ENCODE measurements at regions not wholly inside any gene's neighbourhood (a gene's known extent, or its start where the extent isn't known, plus 50 kb on each side); places are given as distances from the start of the nearest gene placed in this dataset.

DNA sequence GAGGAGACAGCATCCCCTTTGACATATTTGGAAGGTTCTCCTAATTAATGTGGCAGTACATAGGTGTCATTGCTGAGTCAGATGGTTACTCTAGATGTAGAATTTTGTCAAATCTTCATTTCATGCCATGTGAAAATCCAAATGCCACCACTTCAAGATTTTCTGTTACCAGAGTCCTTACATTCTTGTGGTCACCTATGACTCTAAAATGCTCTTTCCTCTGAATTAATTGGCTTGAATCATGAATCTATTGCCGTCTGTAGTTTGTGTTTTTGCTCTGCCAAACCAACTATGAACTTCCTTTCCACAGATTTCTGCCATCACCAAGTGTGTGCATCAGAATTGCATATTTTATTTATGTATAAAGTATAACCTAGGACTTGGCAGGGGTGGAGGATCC lies 269.4 kb upstream of the ZPLD1 start:
- POLR2A ChIA-PET: no interaction called here
- Histone ChIP-seq H3K4me3 (ENCODE audit: low read depth, low read length) (no peak overlapping the region), H3K4me1 (ENCODE audit: control insufficient read depth, insufficient read depth, low read length) (peaks cover 10% of the 10 kb centered on the region), H3K27ac (ENCODE audit: extremely low read depth, low read depth, low read length) (no peak overlapping the region), H3K36me3 (ENCODE audit: control insufficient read depth in 2 of 2, insufficient read depth in 1 of 2, low read length in 2 of 2) (no peaks in the 10 kb centered on the region), H3K9me3 (ENCODE audit: control insufficient read depth, insufficient read depth, low read depth, low read length) (no peaks in the 10 kb centered on the region)
- CTCF ChIA-PET: interaction anchor here (0.7 to 1.0 kb wide), 2 partner anchors 10 to 22 kb away, joined by 3 to 6 read pairs; no protein-coding TSS in a partner anchor
- TF ChIP-seq ZSCAN23 (tag by site-specific recombination; IDR thresholded peaks at IDR 0.05): no peak
- TF ChIP-seq ZSCAN30 (tag by site-specific recombination; IDR thresholded peaks at IDR 0.05): no peak
- TF ChIP-seq ZNF140 (tag by site-specific recombination; IDR thresholded peaks at IDR 0.05): no peak
- no peak for TF ChIP-seq ZEB2 (tag by site-specific recombination; IDR thresholded peaks at IDR 0.05)
- TF ChIP-seq, protein P1, sequence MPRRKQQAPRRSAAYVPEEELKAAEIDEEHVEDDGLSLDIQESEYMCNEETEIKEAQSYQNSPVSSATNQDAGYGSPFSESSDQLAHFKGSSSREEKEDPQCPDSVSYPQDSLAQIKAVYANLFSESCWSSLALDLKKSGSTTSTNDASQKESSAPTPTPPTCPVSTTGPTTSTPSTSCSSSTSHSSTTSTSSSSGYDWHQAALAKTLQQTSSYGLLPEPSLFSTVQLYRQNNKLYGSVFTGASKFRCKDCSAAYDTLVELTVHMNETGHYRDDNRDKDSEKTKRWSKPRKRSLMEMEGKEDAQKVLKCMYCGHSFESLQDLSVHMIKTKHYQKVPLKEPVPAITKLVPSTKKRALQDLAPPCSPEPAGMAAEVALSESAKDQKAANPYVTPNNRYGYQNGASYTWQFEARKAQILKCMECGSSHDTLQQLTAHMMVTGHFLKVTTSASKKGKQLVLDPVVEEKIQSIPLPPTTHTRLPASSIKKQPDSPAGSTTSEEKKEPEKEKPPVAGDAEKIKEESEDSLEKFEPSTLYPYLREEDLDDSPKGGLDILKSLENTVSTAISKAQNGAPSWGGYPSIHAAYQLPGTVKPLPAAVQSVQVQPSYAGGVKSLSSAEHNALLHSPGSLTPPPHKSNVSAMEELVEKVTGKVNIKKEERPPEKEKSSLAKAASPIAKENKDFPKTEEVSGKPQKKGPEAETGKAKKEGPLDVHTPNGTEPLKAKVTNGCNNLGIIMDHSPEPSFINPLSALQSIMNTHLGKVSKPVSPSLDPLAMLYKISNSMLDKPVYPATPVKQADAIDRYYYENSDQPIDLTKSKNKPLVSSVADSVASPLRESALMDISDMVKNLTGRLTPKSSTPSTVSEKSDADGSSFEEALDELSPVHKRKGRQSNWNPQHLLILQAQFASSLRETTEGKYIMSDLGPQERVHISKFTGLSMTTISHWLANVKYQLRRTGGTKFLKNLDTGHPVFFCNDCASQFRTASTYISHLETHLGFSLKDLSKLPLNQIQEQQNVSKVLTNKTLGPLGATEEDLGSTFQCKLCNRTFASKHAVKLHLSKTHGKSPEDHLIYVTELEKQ (tag by site-specific recombination; IDR thresholded peaks at IDR 0.05; ENCODE audit: borderline replicate concordance): no peak

DNA sequence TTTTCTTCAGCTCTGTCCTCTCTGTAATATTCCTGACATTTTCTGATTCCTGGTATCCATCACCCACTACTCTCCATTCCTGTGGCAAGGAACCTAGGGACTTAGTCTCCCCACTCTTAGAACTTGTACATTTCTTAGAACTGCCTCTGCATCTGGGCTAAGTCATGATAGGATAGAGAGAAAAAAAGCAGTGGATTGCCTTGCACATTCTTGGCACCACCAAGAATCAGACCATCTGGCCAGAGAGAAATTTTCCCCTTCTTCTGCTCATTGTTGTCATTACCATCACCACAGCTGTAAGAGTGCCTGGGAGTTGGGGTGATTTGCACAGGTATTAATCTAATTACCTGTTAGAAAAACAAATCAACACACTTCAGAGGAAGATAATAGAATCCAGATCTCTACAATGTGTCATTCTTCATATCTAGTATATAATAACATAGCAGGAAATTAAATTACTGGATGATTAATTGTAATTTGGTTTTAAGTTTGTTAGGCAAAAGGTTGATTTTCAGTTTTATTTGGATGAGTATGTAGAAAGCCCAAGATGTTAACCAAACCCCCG lies 264.8 kb upstream of the ZPLD1 start:
- ChIA-PET POLR2A (no interaction called here), CTCF (no interaction called here)
- H3K9me3 ChIP-seq (ENCODE audit: control insufficient read depth, insufficient read depth, low read depth, low read length): no peaks in the 10 kb centered on the region
- H3K36me3 ChIP-seq (ENCODE audit: control insufficient read depth in 2 of 2, insufficient read depth in 1 of 2, low read length in 2 of 2): no peaks in the 10 kb centered on the region
- TF ChIP-seq ZNF843 (tag by site-specific recombination; IDR thresholded peaks at IDR 0.05) (no peak), ZNF416 (tag by site-specific recombination; IDR thresholded peaks at IDR 0.05) (no peak), ZNF571 (tag by site-specific recombination; IDR thresholded peaks at IDR 0.05) (no peak), YY2 (tag by site-specific recombination; IDR thresholded peaks at IDR 0.05) (no peak), ZNF433 (tag by site-specific recombination; IDR thresholded peaks at IDR 0.05; ENCODE audit: low read depth) (no peak), ZNF785 (tag by site-specific recombination; IDR thresholded peaks at IDR 0.05) (no peak), ZNF202 (tag by site-specific recombination; IDR thresholded peaks at IDR 0.05; ENCODE audit: borderline replicate concordance) (no peak), ZNF596 (tag by site-specific recombination; IDR thresholded peaks at IDR 0.05) (no peak), KLF10 (tag by site-specific recombination; IDR thresholded peaks at IDR 0.05) (no peak), ZNF549 (tag by site-specific recombination; IDR thresholded peaks at IDR 0.05) (no peak)
- TF ChIP-seq, protein P2, sequence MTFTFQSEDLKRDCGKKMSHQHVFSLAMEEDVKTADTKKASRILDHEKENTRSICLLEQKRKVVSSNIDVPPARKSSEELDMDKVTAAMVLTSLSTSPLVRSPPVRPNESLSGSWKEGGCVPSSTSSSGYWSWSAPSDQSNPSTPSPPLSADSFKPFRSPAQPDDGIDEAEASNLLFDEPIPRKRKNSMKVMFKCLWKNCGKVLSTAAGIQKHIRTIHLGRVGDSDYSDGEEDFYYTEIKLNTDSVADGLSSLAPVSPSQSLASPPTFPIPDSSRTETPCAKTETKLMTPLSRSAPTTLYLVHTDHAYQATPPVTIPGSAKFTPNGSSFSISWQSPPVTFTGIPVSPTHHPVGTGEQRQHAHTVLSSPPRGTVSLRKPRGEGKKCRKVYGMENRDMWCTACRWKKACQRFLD (tag by site-specific recombination; IDR thresholded peaks at IDR 0.05): no peak
- H3K27ac ChIP-seq (ENCODE audit: extremely low read depth, low read depth, low read length): no peak overlapping the region
- no peak overlapping the region for H3K4me3 ChIP-seq (ENCODE audit: low read depth, low read length)
- peaks cover 2% of the 10 kb centered on the region; the same call in 1 of the 2 replicates for H3K4me1 ChIP-seq (ENCODE audit: control insufficient read depth, insufficient read depth, low read length)

DNA sequence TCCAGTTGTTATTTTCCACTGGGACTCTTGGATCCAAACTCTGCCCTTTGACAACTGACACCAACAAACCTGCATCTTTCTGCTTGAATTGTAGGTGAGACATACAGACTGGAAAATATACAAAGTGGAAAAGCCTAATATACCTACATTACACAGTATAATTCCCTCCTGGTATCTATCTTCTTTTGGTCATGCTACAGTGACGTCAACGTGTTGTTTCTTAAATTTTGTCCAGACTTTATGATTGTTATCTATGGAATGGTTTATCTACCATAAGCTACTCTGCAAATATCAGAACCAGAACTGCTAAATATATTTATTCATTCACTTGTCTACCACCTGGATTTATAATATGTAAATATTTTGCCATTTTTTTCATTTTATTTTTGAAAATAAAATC lies 264.3 kb upstream of the ZPLD1 start:
- no peaks in the 10 kb centered on the region for H3K9me3 ChIP-seq (ENCODE audit: control insufficient read depth, insufficient read depth, low read depth, low read length)
- no peak overlapping the region for H3K4me3 ChIP-seq (ENCODE audit: low read depth, low read length)
- CTCF ChIA-PET: interaction anchor here (0.8 kb wide), 1 partner anchor 368 kb away, joined by 4 read pairs; no protein-coding TSS in a partner anchor
- no peak overlapping the region for H3K27ac ChIP-seq (ENCODE audit: extremely low read depth, low read depth, low read length)
- H3K36me3 ChIP-seq (ENCODE audit: control insufficient read depth in 2 of 2, insufficient read depth in 1 of 2, low read length in 2 of 2): no peaks in the 10 kb centered on the region
- H3K4me1 ChIP-seq (ENCODE audit: control insufficient read depth, insufficient read depth, low read length): peaks cover 2% of the 10 kb centered on the region; the same call in 1 of the 2 replicates
- POLR2A ChIA-PET: no interaction called here
- no peak for TF ChIP-seq ZNF670 (tag by site-specific recombination; IDR thresholded peaks at IDR 0.05; ENCODE audit: low read depth)
- no peak for TF ChIP-seq ZNF544 (tag by site-specific recombination; IDR thresholded peaks at IDR 0.05)
- no peak for TF ChIP-seq SP7 (tag by site-specific recombination; IDR thresholded peaks at IDR 0.05)
- no peak for TF ChIP-seq RBAK (tag by site-specific recombination; IDR thresholded peaks at IDR 0.05)
- TF ChIP-seq, protein P3, sequence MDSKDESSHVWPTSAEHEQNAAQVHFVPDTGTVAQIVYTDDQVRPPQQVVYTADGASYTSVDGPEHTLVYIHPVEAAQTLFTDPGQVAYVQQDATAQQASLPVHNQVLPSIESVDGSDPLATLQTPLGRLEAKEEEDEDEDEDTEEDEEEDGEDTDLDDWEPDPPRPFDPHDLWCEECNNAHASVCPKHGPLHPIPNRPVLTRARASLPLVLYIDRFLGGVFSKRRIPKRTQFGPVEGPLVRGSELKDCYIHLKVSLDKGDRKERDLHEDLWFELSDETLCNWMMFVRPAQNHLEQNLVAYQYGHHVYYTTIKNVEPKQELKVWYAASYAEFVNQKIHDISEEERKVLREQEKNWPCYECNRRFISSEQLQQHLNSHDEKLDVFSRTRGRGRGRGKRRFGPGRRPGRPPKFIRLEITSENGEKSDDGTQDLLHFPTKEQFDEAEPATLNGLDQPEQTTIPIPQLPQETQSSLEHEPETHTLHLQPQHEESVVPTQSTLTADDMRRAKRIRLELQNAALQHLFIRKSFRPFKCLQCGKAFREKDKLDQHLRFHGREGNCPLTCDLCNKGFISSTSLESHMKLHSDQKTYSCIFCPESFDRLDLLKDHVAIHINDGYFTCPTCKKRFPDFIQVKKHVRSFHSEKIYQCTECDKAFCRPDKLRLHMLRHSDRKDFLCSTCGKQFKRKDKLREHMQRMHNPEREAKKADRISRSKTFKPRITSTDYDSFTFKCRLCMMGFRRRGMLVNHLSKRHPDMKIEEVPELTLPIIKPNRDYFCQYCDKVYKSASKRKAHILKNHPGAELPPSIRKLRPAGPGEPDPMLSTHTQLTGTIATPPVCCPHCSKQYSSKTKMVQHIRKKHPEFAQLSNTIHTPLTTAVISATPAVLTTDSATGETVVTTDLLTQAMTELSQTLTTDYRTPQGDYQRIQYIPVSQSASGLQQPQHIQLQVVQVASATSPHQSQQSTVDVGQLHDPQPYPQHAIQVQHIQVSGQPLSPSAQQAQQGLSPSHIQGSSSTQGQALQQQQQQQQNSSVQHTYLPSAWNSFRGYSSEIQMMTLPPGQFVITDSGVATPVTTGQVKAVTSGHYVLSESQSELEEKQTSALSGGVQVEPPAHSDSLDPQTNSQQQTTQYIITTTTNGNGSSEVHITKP (tag by site-specific recombination; IDR thresholded peaks at IDR 0.05): no peak
- no peak for TF ChIP-seq ZBTB1 (tag by site-specific recombination; IDR thresholded peaks at IDR 0.05)
- no peak for TF ChIP-seq ZBTB7A (tag by site-specific recombination; IDR thresholded peaks at IDR 0.05; ENCODE audit: low read depth)
- TF ChIP-seq OVOL3 (tag by site-specific recombination; IDR thresholded peaks at IDR 0.05): no peak
- TF ChIP-seq ZNF335 (tag by site-specific recombination; conservative IDR thresholded peaks at IDR 0.05): no peak
- no peak for TF ChIP-seq ZNF394 (tag by site-specific recombination; IDR thresholded peaks at IDR 0.05; ENCODE audit: borderline replicate concordance)

Measured in HEK293 (cell line).